Colonic mucosa (tissue), 4 donors: ENCODE measurements at regions not wholly inside any gene's neighbourhood (a gene's known extent, or its start where the extent isn't known, plus 50 kb on each side); places are given as distances from the start of the nearest gene placed in this dataset.

Experiments used
- DNase-seq: peaks from one replicate; pipeline ENCODE4 v3.0.0-alpha.2; 2020
- H3K27ac ChIP-seq: fragments of 200-600 bp; one replicate; pipeline ENCODE4 v1.8.0; 2021
- H3K27me3 ChIP-seq: fragments of 200-600 bp; one replicate; pipeline ENCODE4 v1.8.0; 2021
- H3K36me3 ChIP-seq: fragments of 200-600 bp; one replicate; pipeline ENCODE4 v1.8.0; 2021
- H3K4me1 ChIP-seq: fragments of 200-600 bp; one replicate; pipeline ENCODE4 v1.8.0; 2021; ENCODE audit warnings: mild to moderate bottlenecking
- H3K4me3 ChIP-seq: fragments of 200-600 bp; one replicate; pipeline ENCODE4 v1.8.0; 2021
- H3K9ac ChIP-seq, 2 donors: one replicate each; pipeline ENCODE4 v1.7.0; 2013; ENCODE audit warnings: control low read depth in 2 of 2, low read depth in 2 of 2, low read length in 2 of 2
- H3K9me3 ChIP-seq: fragments of 200-600 bp; one replicate; pipeline ENCODE4 v1.8.0; 2021
- intact Hi-C: fragments of 100-400 bp; cut with DNase I; formaldehyde crosslinking; loops from one replicate; pipeline ENCODE4 v1.14.1; 2022
- TF ChIP-seq, protein P1 (sequence below): fragments of 200-600 bp; IDR thresholded peaks from one replicate; pipeline ENCODE4 v1.8.0; 2022; ENCODE audit warnings: antibody characterized with exemption, mild to moderate bottlenecking
- donor health status: healthy.
- donor health status: DM: no; HTN: no; CAD: no.
- donor health status: DM: no; HTN: no; CAD: no.

DNA sequence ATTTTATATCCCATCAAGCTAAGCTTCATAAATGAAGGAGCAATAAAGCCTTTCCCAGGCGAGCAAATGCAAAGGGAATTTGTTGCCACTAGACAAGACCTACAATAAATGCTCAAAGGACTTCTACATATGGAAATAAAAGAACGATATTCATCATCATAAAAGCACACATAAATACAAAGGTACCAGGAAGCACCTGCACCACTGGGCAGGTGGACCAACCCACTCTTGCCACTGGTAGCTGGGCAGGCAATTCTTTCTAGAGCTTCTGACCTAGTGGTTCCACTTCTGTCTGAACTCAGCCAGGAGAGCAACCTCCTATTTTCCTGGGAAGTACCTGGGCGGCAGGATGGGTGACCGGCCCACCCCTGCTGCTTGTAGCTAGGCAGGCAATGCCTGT, 237.2 kb upstream of the ITM2A start:
- Histone ChIP-seq H3K9ac (no peak overlapping the region), H3K4me3 (no peak overlapping the region), H3K4me1 (no peaks in the 10 kb centered on the region), H3K9me3 (no peaks in the 10 kb centered on the region), H3K36me3 (no peaks in the 10 kb centered on the region), H3K27ac (no peak overlapping the region), H3K27me3 (no peaks in the 10 kb centered on the region)
- peak; percentile 40 for DNase-seq
- intact Hi-C loops: no loop called here
- TF ChIP-seq, protein P1, sequence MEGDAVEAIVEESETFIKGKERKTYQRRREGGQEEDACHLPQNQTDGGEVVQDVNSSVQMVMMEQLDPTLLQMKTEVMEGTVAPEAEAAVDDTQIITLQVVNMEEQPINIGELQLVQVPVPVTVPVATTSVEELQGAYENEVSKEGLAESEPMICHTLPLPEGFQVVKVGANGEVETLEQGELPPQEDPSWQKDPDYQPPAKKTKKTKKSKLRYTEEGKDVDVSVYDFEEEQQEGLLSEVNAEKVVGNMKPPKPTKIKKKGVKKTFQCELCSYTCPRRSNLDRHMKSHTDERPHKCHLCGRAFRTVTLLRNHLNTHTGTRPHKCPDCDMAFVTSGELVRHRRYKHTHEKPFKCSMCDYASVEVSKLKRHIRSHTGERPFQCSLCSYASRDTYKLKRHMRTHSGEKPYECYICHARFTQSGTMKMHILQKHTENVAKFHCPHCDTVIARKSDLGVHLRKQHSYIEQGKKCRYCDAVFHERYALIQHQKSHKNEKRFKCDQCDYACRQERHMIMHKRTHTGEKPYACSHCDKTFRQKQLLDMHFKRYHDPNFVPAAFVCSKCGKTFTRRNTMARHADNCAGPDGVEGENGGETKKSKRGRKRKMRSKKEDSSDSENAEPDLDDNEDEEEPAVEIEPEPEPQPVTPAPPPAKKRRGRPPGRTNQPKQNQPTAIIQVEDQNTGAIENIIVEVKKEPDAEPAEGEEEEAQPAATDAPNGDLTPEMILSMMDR: no peak

DNA sequence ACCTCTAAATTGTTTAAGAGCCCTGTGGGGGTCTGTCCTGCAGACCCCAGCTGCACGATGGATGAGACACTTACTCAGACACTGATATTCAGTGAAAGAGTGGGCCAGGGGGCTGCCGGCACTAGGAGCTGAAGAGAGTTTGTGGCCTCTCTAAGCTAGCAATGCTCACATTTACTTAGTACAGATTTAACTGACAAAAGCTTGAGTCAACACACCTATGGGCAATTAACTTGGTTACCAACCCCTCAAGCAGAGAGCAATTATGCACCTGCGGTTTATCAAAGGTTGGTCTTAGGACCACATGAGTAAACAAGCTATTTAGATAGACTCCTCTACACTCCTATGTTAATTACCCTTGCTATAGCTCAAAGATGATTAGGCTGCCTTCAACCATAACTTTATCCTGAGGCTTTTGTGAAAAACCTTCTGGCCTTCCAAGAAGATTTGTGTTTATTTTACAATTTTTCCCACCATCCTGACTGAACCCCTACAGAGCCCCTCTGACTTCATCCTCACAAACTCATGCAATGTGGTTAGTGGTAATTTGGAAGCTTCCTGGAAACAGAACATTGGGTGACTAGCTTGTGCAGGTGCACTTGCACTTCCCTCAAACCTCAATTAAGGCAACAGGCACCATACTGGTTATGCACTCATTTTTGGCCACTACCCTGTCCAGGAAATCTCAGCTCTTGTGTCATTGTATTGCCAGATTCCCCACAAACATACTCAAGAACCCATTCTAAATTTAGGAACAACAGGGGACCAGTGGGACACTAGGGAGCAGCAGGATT, 234.4 kb upstream of the ITM2A start:
- Histone ChIP-seq H3K27ac (peak overlapping the region; percentile 34), H3K27me3 (no peaks in the 10 kb centered on the region), H3K9me3 (no peaks in the 10 kb centered on the region), H3K4me1 (no peaks in the 10 kb centered on the region), H3K36me3 (no peaks in the 10 kb centered on the region), H3K9ac (peak overlapping the region in 1 of 2 donors; percentile 34), H3K4me3 (no peak overlapping the region)
- peak; percentile 57 for DNase-seq
- intact Hi-C loops: no loop called here
- TF ChIP-seq, protein P1: no peak

DNA sequence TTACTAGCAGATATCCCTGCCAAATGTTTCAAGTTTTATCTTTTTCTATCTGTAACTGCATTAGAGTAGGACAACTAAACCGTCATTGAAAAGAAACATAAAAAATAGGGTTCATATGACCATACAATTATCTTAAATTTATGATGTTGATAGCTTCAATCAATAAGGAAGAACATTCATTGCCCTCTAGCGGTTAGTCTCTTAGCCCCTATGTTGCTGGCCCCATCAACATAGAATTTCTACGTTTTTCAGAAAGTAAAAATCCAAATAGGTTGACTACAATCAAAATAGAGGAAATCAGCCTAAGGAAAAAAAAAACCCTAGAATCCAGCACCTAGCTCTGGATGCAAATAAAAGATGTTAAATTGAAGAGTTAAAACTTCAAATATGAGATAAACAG, 225.1 kb upstream of the ITM2A start:
- H3K27me3 ChIP-seq: no peaks in the 10 kb centered on the region
- H3K9ac ChIP-seq: no peak overlapping the region
- no peak overlapping the region for H3K27ac ChIP-seq
- DNase-seq: no peak
- intact Hi-C loops: no loop called here
- H3K4me3 ChIP-seq: no peak overlapping the region
- TF ChIP-seq, protein P1: no peak
- no peaks in the 10 kb centered on the region for H3K9me3 ChIP-seq
- no peaks in the 10 kb centered on the region for H3K36me3 ChIP-seq
- H3K4me1 ChIP-seq: no peaks in the 10 kb centered on the region

DNA sequence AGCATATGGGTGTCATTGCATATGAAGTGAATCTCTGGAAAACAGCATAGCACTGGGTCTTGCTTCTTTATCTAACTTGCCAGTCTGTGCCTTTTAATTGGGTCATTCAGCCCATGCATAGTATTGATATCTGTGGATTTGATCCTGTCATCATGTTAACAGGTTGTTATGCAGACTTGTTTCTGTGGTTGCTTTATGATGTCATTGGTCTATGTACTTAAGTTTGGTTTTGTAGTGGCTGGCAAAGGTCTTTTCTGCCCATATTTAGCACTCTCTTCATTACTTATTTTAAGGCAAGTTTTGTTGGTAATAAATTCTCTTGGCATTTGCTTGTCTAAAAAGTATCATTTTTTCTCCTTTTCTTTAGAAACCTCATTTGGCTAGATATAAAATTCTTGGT, 221.1 kb upstream of the ITM2A start:
- intact Hi-C loops: no loop called here
- Histone ChIP-seq H3K27ac (no peak overlapping the region), H3K4me1 (no peaks in the 10 kb centered on the region), H3K4me3 (no peak overlapping the region), H3K9me3 (no peaks in the 10 kb centered on the region), H3K27me3 (no peaks in the 10 kb centered on the region), H3K36me3 (no peaks in the 10 kb centered on the region), H3K9ac (no peak overlapping the region)
- TF ChIP-seq, protein P1: no peak
- no peak for DNase-seq

DNA sequence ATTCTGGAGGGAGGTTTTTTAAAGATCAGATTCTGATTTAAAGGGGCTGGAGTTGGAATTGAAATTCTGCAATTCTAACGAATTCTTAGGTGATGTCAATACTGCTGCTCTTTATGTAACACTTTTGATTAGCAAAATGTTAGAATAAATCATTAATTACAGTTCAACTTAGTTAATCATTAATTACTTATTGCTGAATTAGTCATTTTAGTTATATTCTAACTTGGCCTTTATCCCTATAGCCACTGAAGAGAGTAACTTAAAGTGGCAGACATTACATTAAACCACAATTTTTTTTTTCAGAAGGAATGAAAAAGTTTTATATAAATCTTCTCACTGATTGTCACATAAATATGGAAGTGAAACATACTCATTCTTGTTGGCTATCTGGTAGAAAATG, 206.6 kb upstream of the ITM2A start:
- H3K4me3 ChIP-seq: no peak overlapping the region
- DNase-seq: no peak
- no peak overlapping the region for H3K27ac ChIP-seq
- H3K9ac ChIP-seq: no peak overlapping the region
- TF ChIP-seq, protein P1: no peak
- H3K4me1 ChIP-seq: no peaks in the 10 kb centered on the region
- H3K27me3 ChIP-seq: no peaks in the 10 kb centered on the region
- no peaks in the 10 kb centered on the region for H3K9me3 ChIP-seq
- no peaks in the 10 kb centered on the region for H3K36me3 ChIP-seq
- intact Hi-C loops: no loop called here
